ENCODE measurements at regions not wholly inside any gene's neighbourhood (a gene's known extent, or its start where the extent isn't known, plus 50 kb on each side); places are given as distances from the start of the nearest gene placed in this dataset.

DNA sequence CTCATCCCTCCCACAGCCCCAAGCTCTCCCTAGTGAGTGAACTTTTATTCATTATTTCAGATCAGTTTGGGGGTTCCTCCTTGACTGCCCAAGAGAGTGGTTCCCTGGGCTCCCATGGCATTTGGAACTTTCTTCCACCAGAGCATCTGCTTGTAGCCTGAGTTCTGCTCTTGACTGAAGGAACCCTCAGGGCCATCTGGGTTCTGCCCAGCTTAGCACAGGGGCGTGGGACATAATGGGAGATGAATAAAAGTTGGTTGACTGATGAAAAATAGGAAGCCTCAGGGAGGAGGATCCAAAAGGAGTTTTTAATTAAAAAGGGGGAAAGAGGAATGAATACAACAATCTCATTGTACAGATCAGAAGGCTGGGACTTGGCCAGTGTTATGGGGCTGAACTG lies 73.4 kb downstream of the CYTL1 start:
- H3K27ac ChIP-seq (ENCODE audit: low read length in 2 of 2) = no peak overlapping the region
- H4K20me1 ChIP-seq (ENCODE audit: control insufficient read depth, insufficient read depth, low read length, poor library complexity, severe bottlenecking) = no peaks in the 10 kb centered on the region
- H3K9me3 ChIP-seq (ENCODE audit: control extremely low read depth in 1 of 3, control insufficient read depth in 2 of 3, insufficient read depth in 1 of 3, low read length in 2 of 3) = peaks cover under 1 to 12% (median 11%) of the 10 kb centered on the region in 3 donors
- ChIA-PET CTCF (no interaction called here), POLR2A (no interaction called here)
- Mint-ChIP-seq H3K27ac (peak overlapping the region; percentile 80), H3K9me3 (ENCODE audit: insufficient read depth) (peaks cover 3% of the 10 kb centered on the region), H3K4me1 (peaks cover 62% of the 10 kb centered on the region), H3K4me3 (no peak overlapping the region), H3K27me3 (no peaks in the 10 kb centered on the region)
- intact Hi-C loops (cut with micrococcal nuclease) = no loop called here
- WGBS (ENCODE audit: insufficient coverage) = 83% methylated on average over 1 of the region's 1 CpG
- no peak overlapping the region for H3K4me3 ChIP-seq (ENCODE audit: control extremely low read depth in 1 of 5, extremely low read depth in 1 of 5, insufficient read depth in 1 of 5, low read depth in 2 of 5, low read length in 4 of 5)
- ATAC-seq (ENCODE audit: low read depth) (no peak), DNase-seq (no peak)
- no peaks in the 10 kb centered on the region for H3K79me2 ChIP-seq (ENCODE audit: control insufficient read depth, insufficient read depth, low read length)
- H2AFZ ChIP-seq (ENCODE audit: insufficient read depth, low read depth, low read length, poor library complexity, severe bottlenecking) = no peak overlapping the region
- no peaks in the 10 kb centered on the region for H3K27me3 ChIP-seq (replicated peaks in 1 of 4; ENCODE audit: control extremely low read depth in 1 of 4, control insufficient read depth in 3 of 4, insufficient read depth in 4 of 4, low read length in 3 of 4)
- no peak overlapping the region for H3K9ac ChIP-seq (ENCODE audit: low read length)
- H3K4me2 ChIP-seq (replicated peaks; ENCODE audit: low read depth, low read length, poor library complexity, severe bottlenecking) = no peak overlapping the region
- no peaks in the 10 kb centered on the region for H3K36me3 ChIP-seq (replicated peaks in 1 of 2; ENCODE audit: control extremely low read depth in 1 of 2, control insufficient read depth in 1 of 2, extremely low read depth in 1 of 2, insufficient read depth in 2 of 2, low read length in 1 of 2)
- peaks cover 36 to 40% of the 10 kb centered on the region in 2 donors for H3K4me1 ChIP-seq (ENCODE audit: control insufficient read depth in 2 of 2, insufficient read depth in 2 of 2, low read length in 2 of 2)
- TF ChIP-seq CTCF (IDR thresholded peaks at IDR 0.05) (no peak), EZH2 (IDR thresholded peaks at IDR 0.05; ENCODE audit: borderline replicate concordance, insufficient read depth, low read depth, low read length, poor library complexity, severe bottlenecking) (no peak)

DNA sequence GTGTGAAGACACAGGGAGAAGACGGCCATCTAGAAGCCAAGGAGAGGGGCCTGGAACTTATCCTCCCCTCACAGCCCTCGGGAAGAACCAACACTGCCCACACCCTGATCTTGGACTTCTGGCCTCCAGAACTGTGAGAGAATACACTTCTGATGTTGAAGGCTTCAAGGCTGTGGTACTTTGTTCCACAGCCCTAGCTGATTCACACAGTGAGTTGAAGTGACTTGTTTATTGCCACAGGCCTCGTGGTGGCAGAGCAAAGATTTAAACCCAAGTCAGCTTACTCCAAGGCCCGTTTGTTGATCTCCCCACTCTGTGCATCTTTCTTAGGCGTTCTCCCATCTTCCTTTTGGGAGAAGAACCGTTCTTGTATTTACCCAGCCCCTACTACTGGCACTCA lies 72.8 kb downstream of the CYTL1 start:
- Histone ChIP-seq H2AFZ (ENCODE audit: insufficient read depth, low read depth, low read length, poor library complexity, severe bottlenecking) (no peak overlapping the region), H3K79me2 (ENCODE audit: control insufficient read depth, insufficient read depth, low read length) (no peaks in the 10 kb centered on the region), H3K4me3 (ENCODE audit: control extremely low read depth in 1 of 5, extremely low read depth in 1 of 5, insufficient read depth in 1 of 5, low read depth in 2 of 5, low read length in 4 of 5) (no peak overlapping the region), H3K36me3 (replicated peaks in 1 of 2; ENCODE audit: control extremely low read depth in 1 of 2, control insufficient read depth in 1 of 2, extremely low read depth in 1 of 2, insufficient read depth in 2 of 2, low read length in 1 of 2) (no peaks in the 10 kb centered on the region), H3K27ac (ENCODE audit: low read length in 2 of 2) (no peak overlapping the region), H3K9me3 (ENCODE audit: control extremely low read depth in 1 of 3, control insufficient read depth in 2 of 3, insufficient read depth in 1 of 3, low read length in 2 of 3) (peaks cover 0 to 12% (median 11%) of the 10 kb centered on the region in 3 donors), H3K9ac (ENCODE audit: low read length) (no peak overlapping the region), H3K27me3 (replicated peaks in 1 of 4; ENCODE audit: control extremely low read depth in 1 of 4, control insufficient read depth in 3 of 4, insufficient read depth in 4 of 4, low read length in 3 of 4) (no peaks in the 10 kb centered on the region), H3K4me2 (replicated peaks; ENCODE audit: low read depth, low read length, poor library complexity, severe bottlenecking) (no peak overlapping the region), H4K20me1 (ENCODE audit: control insufficient read depth, insufficient read depth, low read length, poor library complexity, severe bottlenecking) (no peaks in the 10 kb centered on the region), H3K4me1 (ENCODE audit: control insufficient read depth in 2 of 2, insufficient read depth in 2 of 2, low read length in 2 of 2) (peaks cover 35 to 36% of the 10 kb centered on the region in 2 donors)
- Mint-ChIP-seq H3K9me3 (ENCODE audit: insufficient read depth) (peaks cover 3% of the 10 kb centered on the region), H3K4me1 (peaks cover 58% of the 10 kb centered on the region), H3K27me3 (no peaks in the 10 kb centered on the region), H3K4me3 (no peak overlapping the region), H3K27ac (peak overlapping the region; percentile 1)
- intact Hi-C loops (cut with micrococcal nuclease) = no loop called here
- TF ChIP-seq EZH2 (IDR thresholded peaks at IDR 0.05; ENCODE audit: borderline replicate concordance, insufficient read depth, low read depth, low read length, poor library complexity, severe bottlenecking) (no peak), CTCF (IDR thresholded peaks at IDR 0.05) (no peak)
- CTCF ChIA-PET = no interaction called here
- POLR2A ChIA-PET = no interaction called here
- ATAC-seq (ENCODE audit: low read depth) (no peak), DNase-seq (no peak)
- WGBS (ENCODE audit: insufficient coverage) = 100% methylated on average over 2 of the region's 6 CpGs

All from B cell (primary cell).